ENCODE measurements at regions not wholly inside any gene's neighbourhood (a gene's known extent, or its start where the extent isn't known, plus 50 kb on each side); places are given as distances from the start of the nearest gene placed in this dataset.

GRCh38 chr2:224160917-224161316 lies 121.8 kb upstream of the SERPINE2 start:
- TF ChIP-seq EZH2 (IDR thresholded peaks at IDR 0.05; ENCODE audit: low read depth, unreplicated experiment): no peak
- TF ChIP-seq POLR2AphosphoS5 (IDR thresholded peaks at IDR 0.05; ENCODE audit: low read depth): no peak
- TF ChIP-seq CTCF (conservative IDR thresholded peaks at IDR 0.05; ENCODE audit: low read depth in 2 of 2): no peak
